Keratinocyte (primary cell): ENCODE measurements at regions not wholly inside any gene's neighbourhood (a gene's known extent, or its start where the extent isn't known, plus 50 kb on each side); places are given as distances from the start of the nearest gene placed in this dataset.

Experiments used
- DNase-seq: peaks from one replicate; pipeline ENCODE4 v3.0.0-alpha.2; 2011; ENCODE audit warnings: low read depth, missing footprints, low spot score
- FAIRE-seq: peaks from 2 replicates; lab custom pipeline; 2011; peaks lifted over from hg19 to GRCh38; lab: Jason Lieb, UNC
- H2AFZ ChIP-seq: 2 replicates; pipeline ENCODE4 v1.6.0; 2012; ENCODE audit warnings: low read length, control low read depth, inconsistent platforms; ENCODE audit not compliant: control insufficient read depth
- H3K27ac ChIP-seq: 2 replicates; pipeline ENCODE4 v1.5.1; 2011; ENCODE audit warnings: low read length; ENCODE audit not compliant: control insufficient read depth, insufficient read depth
- H3K27me3 ChIP-seq: 3 replicates; pipeline ENCODE4 v1.6.0; 2011; ENCODE audit warnings: low read length; ENCODE audit not compliant: control insufficient read depth, insufficient read depth; ENCODE audit errors: extremely low read depth
- H3K36me3 ChIP-seq, 2 experiments: 2 replicates in 1 of 2; 3 replicates in 1 of 2; pipeline ENCODE4 v1.5.1; 2011; ENCODE audit warnings: low read length in 2 of 2, mild to moderate bottlenecking in 1 of 2; ENCODE audit not compliant: control insufficient read depth in 2 of 2, insufficient read depth in 2 of 2; ENCODE audit errors: extremely low read depth in 1 of 2
- H3K4me1 ChIP-seq: 3 replicates; pipeline ENCODE4 v1.5.1; 2011; ENCODE audit warnings: low read length; ENCODE audit not compliant: control insufficient read depth, insufficient read depth; ENCODE audit errors: extremely low read depth
- H3K4me2 ChIP-seq: 3 replicates; pipeline ENCODE4 v1.6.0; 2011; ENCODE audit warnings: low read depth, low read length; ENCODE audit not compliant: control insufficient read depth, insufficient read depth; ENCODE audit errors: extremely low read depth
- H3K4me3 ChIP-seq, 3 experiments: fragments of 200-600 bp in 1 of 3; sonication (generic) in 1 of 3; 2 replicates in 2 of 3; 3 replicates in 1 of 3; pipeline ENCODE4 v1.5.1; 2011 to 2016; ENCODE audit warnings: low read length in 3 of 3, mild to moderate bottlenecking in 3 of 3, control low read depth in 2 of 3, inconsistent platforms in 1 of 3, low read depth in 1 of 3, mixed read lengths in 1 of 3, mixed run types in 1 of 3, moderate library complexity in 1 of 3; ENCODE audit not compliant: control insufficient read depth in 2 of 3, insufficient read depth in 2 of 3; ENCODE audit errors: extremely low read depth in 1 of 3
- H3K79me2 ChIP-seq: 2 replicates; pipeline ENCODE4 v1.6.0; 2012; ENCODE audit warnings: low read length; ENCODE audit not compliant: control insufficient read depth, insufficient read depth
- H3K9ac ChIP-seq: 3 replicates; pipeline ENCODE4 v1.6.0; 2011; ENCODE audit warnings: low read length; ENCODE audit not compliant: control insufficient read depth, insufficient read depth; ENCODE audit errors: extremely low read depth
- H3K9me1 ChIP-seq: 3 replicates; pipeline ENCODE4 v1.6.0; 2011; ENCODE audit warnings: low read length; ENCODE audit not compliant: control insufficient read depth, insufficient read depth; ENCODE audit errors: extremely low read depth
- H3K9me3 ChIP-seq: 2 replicates; pipeline ENCODE4 v1.5.1; 2012; ENCODE audit warnings: low read depth, low read length; ENCODE audit not compliant: control insufficient read depth
- H4K20me1 ChIP-seq: 3 replicates; pipeline ENCODE4 v1.6.0; 2011; ENCODE audit warnings: low read length; ENCODE audit not compliant: control insufficient read depth, insufficient read depth; ENCODE audit errors: extremely low read depth
- CTCF ChIP-seq, 3 experiments: IDR thresholded peaks in 1 of 3; conservative IDR thresholded peaks in 1 of 3; optimal IDR thresholded peaks in 1 of 3; 2 replicates in 2 of 3; 3 replicates in 1 of 3; pipeline versions ENCODE3 to v1.5.1; 2011; ENCODE audit warnings: low read length in 3 of 3, mild to moderate bottlenecking in 3 of 3, moderate library complexity in 2 of 3, control low read depth in 1 of 3, inconsistent platforms in 1 of 3; ENCODE audit not compliant: insufficient read depth in 2 of 3; ENCODE audit errors: extremely low read depth in 1 of 3
- EZH2 ChIP-seq: IDR thresholded peaks from one replicate; pipeline ENCODE4 v1.6.1; 2012; ENCODE audit warnings: inconsistent platforms, mild to moderate bottlenecking, low read length, moderate library complexity
- dilution Hi-C: fragments of 300-500 bp; cut with MboI; formaldehyde crosslinking; loops from one replicate; pipeline ENCODE4 v1.7.0; 2020; ENCODE audit warnings: low sequenced_read_pairs; ENCODE audit not compliant: extremely low pct_ligation_motif_present

- Histone ChIP-seq H3K9me3 (no peaks in the 10 kb centered on the region), H3K4me1 (no peaks in the 10 kb centered on the region), H3K27ac (no peak overlapping the region), H4K20me1 (no peaks in the 10 kb centered on the region), H3K79me2 (no peaks in the 10 kb centered on the region), H3K9me1 (no peaks in the 10 kb centered on the region), H3K27me3 (no peaks in the 10 kb centered on the region), H3K4me2 (no peak overlapping the region), H3K4me3 (no peak overlapping the region), H3K36me3 (no peaks in the 10 kb centered on the region), H3K9ac (no peak overlapping the region), H2AFZ (no peak overlapping the region)
- FAIRE-seq (no peak), DNase-seq (no peak)
- dilution Hi-C loops, result no loop called here
- TF ChIP-seq CTCF (optimal IDR thresholded peaks at IDR 0.05 in 1 of 3, IDR thresholded peaks at IDR 0.05 in 1 of 3, conservative IDR thresholded peaks at IDR 0.05 in 1 of 3; ENCODE audit: extremely low read depth in 1 of 3, insufficient read depth in 2 of 3, low read length in 3 of 3) (no peak), EZH2 (no peak)
Observed at GRCh38 chr9:104984542-104984941, 56.6 kb upstream of the ABCA1 start.

- Histone ChIP-seq H3K9ac (no peak overlapping the region), H3K9me3 (no peaks in the 10 kb centered on the region), H3K4me1 (peaks cover 2% of the 10 kb centered on the region), H3K27ac (no peak overlapping the region), H4K20me1 (no peaks in the 10 kb centered on the region), H3K4me2 (no peak overlapping the region), H3K36me3 (no peaks in the 10 kb centered on the region), H3K4me3 (no peak overlapping the region), H2AFZ (no peak overlapping the region), H3K27me3 (no peaks in the 10 kb centered on the region), H3K79me2 (no peaks in the 10 kb centered on the region), H3K9me1 (no peaks in the 10 kb centered on the region)
- DNase-seq (no peak), FAIRE-seq (no peak)
- TF ChIP-seq CTCF (optimal IDR thresholded peaks at IDR 0.05 in 1 of 3, IDR thresholded peaks at IDR 0.05 in 1 of 3, conservative IDR thresholded peaks at IDR 0.05 in 1 of 3; ENCODE audit: extremely low read depth in 1 of 3, insufficient read depth in 2 of 3, low read length in 3 of 3) (no peak), EZH2 (no peak)
- dilution Hi-C loops, result no loop called here
Observed at GRCh38 chr9:104984948-104985347, 57.0 kb upstream of the ABCA1 start.
